ENCODE measurements at regions not wholly inside any gene's neighbourhood (a gene's known extent, or its start where the extent isn't known, plus 50 kb on each side); places are given as distances from the start of the nearest gene placed in this dataset.

GRCh38 chr16:5379954-5380353 lies 282.4 kb upstream of the EEF2KMT start:
- TF ChIP-seq POLR2AphosphoS5 (IDR thresholded peaks at IDR 0.05; ENCODE audit: borderline replicate concordance, low read depth, low read length), result no peak
- no peak for TF ChIP-seq EZH2 (IDR thresholded peaks at IDR 0.05)

Measured in SK-N-MC (cell line).